ENCODE measurements at regions not wholly inside any gene's neighbourhood (a gene's known extent, or its start where the extent isn't known, plus 50 kb on each side); places are given as distances from the start of the nearest gene placed in this dataset.
"Not testable (repeated sequence)": the region's sequence is repeated elsewhere in the genome, so short reads cannot be mapped to it uniquely, and the experiment has no call there.

DNA sequence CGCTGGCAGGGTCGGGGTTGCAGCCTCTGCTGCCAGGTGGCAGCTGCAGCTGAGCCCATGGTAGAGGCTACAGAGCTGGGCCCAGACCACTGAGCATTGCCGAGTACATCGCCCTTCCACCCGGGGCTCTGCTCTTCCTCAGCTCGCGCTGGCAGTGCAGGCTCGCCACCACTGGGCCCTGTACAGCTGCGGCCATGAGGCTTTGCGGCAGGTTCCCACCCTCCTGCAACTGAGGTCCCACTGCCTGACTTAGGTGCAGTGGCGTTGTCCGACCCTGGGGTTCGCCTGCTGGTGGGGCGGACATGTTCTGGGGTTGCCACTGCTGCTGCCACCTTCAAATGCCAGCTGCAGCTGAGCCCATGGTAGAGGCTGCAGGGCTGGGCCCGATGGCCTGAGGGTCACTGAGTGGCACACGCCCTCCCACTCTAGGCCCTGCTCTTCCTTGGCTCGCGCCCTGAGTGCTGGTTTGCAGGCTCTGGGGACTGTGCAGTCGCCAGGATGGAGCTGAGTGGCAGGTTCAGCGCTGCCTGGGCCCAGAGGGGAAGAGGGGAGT is 359.8 kb downstream of the FOXD4L6 start:
- not testable (repeated sequence) for DNase-seq

GRCh38 chr9:40768178-40768577 is 360.3 kb downstream of the FOXD4L6 start:
- not testable (repeated sequence) for DNase-seq

- not testable (repeated sequence) for DNase-seq
Observed at GRCh38 chr9:40754957-40755356, 373.5 kb downstream of the FOXD4L6 start.

GRCh38 chr9:40753288-40753687 is 375.2 kb downstream of the FOXD4L6 start:
- not testable (repeated sequence) for DNase-seq

GRCh38 chr9:40746921-40747485 is 381.5 kb downstream of the FOXD4L6 start:
- DNase-seq: peak in 1 of 2 donors; percentile 0

Measured in CD4-positive, alpha-beta T cell treated with Interferon alpha-2 for 1 hour (primary cell).